LNCaP clone FGC (cell line): ENCODE measurements at regions not wholly inside any gene's neighbourhood (a gene's known extent, or its start where the extent isn't known, plus 50 kb on each side); places are given as distances from the start of the nearest gene placed in this dataset.

Experiments
- DNase-seq: peaks from one replicate; pipeline ENCODE4 v3.0.0-alpha.2; 2011; ENCODE audit warnings: low read depth
- H3K4me3 ChIP-seq: 2 replicates; pipeline ENCODE4 v1.5.1; 2011; ENCODE audit warnings: mild to moderate bottlenecking, low read depth, low read length, control low read depth
- CTCF ChIP-seq: IDR thresholded peaks from 2 replicates; pipeline ENCODE4 v1.5.1; 2012; ENCODE audit warnings: mild to moderate bottlenecking; ENCODE audit not compliant: control insufficient read depth, insufficient read depth; ENCODE audit errors: extremely low read depth

- no peak for DNase-seq
- no peak overlapping the region for H3K4me3 ChIP-seq
- TF ChIP-seq CTCF, result no peak
Measured at GRCh38 chr2:107548216-107548615, 278.5 kb upstream of the RGPD4 start.

- no peak for DNase-seq
- no peak overlapping the region for H3K4me3 ChIP-seq
- no peak for TF ChIP-seq CTCF
Measured at GRCh38 chr2:107553046-107553445, 273.6 kb upstream of the RGPD4 start.

- TF ChIP-seq CTCF, result no peak
- no peak overlapping the region for H3K4me3 ChIP-seq
- DNase-seq, result no peak
Measured at GRCh38 chr2:107553539-107553938, 273.2 kb upstream of the RGPD4 start.

- TF ChIP-seq CTCF, result no peak
- no peak for DNase-seq
- H3K4me3 ChIP-seq, result no peak overlapping the region
Measured at GRCh38 chr2:107556038-107556627, 270.6 kb upstream of the RGPD4 start.

- TF ChIP-seq CTCF, result no peak
- no peak for DNase-seq
- no peak overlapping the region for H3K4me3 ChIP-seq
Measured at GRCh38 chr2:107558295-107558694, 268.4 kb upstream of the RGPD4 start.

DNA sequence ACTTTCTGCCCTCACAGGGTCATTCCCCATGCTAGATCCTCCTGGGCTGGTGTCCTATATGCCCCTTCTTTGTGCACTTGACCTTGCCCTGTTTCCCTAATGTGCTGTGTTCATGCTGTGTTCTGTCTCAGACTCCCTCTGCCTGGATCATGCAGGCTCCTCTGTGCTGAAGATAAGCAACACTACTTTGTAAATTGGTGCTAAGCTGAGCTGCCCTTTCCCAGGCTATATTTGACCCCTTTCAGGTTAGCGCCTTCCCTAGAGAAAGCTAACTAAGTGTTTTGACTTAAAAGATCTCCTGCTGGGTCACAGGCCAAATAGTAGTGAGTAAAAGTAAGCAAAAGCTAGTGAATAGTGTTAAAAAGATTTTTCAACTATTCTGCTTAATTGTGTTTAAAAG lies 257.2 kb upstream of the RGPD4 start:
- no peak for DNase-seq
- H3K4me3 ChIP-seq, result no peak overlapping the region
- TF ChIP-seq CTCF, result no peak

DNA sequence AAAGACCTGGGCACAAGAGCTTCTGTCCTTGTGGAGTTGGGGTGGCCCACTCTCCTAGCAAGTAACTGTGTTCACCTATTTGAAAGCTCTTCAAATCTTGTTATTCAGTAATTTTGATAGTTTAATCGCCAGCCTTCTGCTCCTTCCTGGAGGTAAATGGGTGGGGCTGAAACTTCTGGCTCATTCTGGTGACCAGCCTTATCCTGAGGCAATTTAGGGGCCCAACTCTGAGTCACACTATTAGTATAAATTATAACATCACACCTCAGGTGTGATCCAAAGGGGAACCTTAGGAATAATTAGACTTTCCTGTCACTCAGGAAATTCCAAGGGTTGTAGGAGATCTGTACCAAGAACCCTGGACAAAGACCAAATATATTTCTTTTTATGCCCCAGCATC lies 255.8 kb upstream of the RGPD4 start:
- no peak for TF ChIP-seq CTCF

More for the DNA sequence above, 255.8 kb upstream of the RGPD4 start:
- DNase-seq, result no peak
- H3K4me3 ChIP-seq, result no peak overlapping the region
